HG03064 (cell line): ENCODE measurements at regions not wholly inside any gene's neighbourhood (a gene's known extent, or its start where the extent isn't known, plus 50 kb on each side); places are given as distances from the start of the nearest gene placed in this dataset.
A peak's percentile ranks its signal among the peaks of the same experiment; 100 is the strongest.

Source experiments
- ATAC-seq: cut with Tn5 transposase; IDR thresholded peaks from one replicate; pipeline ENCODE4 v1.9.1; 2021; ENCODE audit warnings: low read depth; ENCODE audit not compliant: unreplicated experiment

DNA sequence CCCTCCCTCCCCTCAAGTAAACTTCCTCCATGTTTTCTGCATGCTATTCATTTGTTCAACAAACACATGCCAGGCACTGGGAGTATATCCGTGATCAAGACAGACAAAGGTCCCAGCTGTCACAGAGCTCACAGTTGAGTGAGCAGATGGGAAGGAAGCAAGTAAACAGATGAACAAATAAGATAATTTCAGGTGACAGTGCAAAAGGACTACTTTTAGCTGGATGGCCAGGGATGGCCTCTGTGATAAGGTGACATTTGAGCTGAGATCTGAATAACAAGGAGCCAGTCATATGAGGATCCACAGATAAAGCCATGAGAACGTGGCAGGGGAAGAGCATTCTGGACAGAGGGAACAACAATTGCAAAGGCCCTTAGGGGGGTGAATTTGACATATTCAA, 121.7 kb upstream of the RAD23B start:
- ATAC-seq: no peak

DNA sequence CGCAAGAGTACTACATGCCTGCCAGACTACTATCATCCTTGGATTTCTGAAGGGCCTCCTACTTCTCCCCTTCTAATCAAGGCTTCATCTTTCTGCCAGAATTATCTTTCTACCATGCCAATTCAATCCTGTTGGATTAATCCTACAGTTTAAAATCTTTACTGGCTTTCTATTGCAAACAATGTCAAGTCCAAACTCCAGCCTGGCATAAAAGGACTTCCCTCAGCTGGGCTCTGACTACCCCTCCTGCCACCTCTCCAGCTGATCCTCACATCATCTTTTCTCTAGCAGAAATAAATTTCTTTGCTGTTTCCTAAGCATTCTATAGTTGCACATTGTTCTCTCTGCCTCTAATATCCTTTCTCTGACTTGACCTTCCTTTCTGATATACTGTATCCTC, 119.7 kb upstream of the RAD23B start:
- ATAC-seq: no peak

DNA sequence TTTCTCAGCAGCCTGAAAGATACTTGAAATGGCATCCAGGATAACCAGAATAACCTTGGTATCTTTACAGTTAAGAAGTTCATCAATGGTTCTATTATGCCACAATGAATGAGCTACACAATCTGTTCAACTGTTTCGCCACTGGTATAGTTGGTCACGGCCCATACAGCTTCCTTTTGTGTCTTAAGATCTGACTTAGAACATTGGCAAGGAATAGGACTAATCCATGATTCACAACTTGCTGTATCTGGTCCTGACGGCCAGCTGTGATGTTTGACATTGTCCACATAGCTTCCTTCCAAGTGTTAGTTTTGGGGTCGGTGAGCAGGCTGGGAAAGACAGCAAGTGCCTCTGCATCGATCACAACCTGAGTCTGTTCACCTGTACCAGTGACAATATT, 113.3 kb upstream of the RAD23B start:
- no peak for ATAC-seq

DNA sequence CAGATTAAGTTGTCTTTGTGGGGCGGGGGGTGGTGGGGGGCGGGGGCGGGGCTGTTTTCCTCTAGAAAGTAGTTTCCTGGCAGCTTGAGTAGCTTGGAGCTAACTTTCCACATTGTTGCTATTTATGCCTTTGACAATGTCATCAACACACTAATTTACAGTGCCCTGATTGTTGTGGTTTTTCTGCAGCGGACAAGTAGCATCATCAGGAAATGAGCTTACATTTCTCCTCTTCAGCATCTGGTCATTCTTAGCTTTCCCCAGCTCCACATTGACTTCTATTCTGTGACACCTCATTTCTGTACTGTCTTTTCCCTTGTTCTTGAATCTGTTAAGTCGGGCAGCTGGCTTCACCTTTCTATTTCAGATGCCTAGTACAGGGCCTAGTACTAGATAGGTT, 112.3 kb upstream of the RAD23B start:
- ATAC-seq: no peak

- ATAC-seq: peak; percentile 58
Measured at GRCh38 chr9:107172160-107172978, 110.7 kb upstream of the RAD23B start.

DNA sequence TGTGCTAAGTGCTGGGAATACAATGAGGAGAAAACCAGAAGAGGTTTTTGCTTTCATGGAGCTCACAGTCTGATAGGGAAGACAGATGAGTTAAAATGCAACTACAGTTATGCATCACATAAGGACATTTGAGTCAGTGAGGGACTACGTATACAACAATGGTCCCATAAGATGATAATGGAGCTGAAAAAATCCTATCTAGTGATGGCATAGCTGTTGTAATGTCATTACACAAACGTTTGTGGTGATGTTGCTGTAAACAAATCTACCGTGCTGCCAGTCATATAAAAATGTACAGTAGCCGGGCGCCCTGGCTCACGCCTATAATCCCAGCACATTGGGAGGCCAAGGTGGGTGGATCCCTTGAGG, 110.1 kb upstream of the RAD23B start:
- peak; percentile 43 for ATAC-seq

DNA sequence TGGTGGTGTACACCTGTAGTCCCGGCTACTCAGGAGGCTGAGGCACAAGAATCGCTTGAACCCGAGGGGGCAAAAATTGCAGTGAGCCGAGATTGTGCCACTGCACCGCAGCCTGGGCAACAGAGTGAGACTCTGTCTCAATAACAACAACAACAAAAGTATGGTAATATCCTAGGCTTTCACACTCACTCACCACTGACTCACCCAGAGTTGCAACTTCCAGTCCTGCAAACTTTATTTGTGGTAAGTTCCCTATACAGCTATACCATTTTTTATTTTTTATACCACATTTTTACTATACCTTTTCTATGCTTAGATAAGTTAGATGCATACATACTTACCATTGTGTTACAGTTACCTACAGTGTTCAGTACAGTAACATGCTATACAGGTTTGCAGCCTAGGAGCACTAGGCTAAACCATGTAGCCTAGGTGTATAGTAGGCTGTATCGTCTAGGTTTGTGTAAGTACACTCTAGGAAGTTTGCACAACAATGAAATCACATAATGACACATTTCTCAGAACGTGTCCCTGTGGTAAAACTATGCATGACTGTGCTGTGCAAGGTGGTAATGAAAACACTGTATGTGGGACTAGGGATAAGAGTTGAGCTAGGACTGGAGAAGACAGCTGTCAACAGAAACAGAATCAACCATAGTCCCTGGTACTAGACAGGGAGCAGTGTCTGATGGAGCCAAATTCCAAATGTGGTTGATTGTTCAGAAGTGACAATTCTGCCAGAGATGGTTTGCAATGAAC, 109.5 kb upstream of the RAD23B start:
- no peak for ATAC-seq

DNA sequence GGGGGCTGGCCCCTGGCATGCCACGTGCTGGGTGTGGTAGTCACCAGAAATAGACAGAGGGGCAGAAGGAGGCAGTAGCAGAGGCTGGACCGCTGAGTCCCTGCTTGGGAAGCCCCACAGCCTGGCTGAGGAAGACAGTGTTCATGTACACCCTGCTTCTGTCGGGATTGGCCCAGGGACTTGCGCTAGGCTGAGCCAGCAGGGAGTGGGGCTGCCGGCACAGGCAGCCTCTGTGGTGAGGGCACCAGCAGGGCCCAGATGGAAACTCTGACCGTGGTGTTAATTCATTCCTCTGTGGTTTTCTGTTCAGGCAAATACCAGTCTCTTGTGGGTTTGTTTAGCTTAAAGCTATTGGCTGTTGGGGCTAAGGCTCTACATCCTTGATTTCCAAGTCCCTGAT, 108.6 kb upstream of the RAD23B start:
- ATAC-seq: no peak

- no peak for ATAC-seq
Measured at GRCh38 chr9:107175041-107175440, 108.0 kb upstream of the RAD23B start.

- no peak for ATAC-seq
Measured at GRCh38 chr9:107175816-107176435, 107.2 kb upstream of the RAD23B start.

DNA sequence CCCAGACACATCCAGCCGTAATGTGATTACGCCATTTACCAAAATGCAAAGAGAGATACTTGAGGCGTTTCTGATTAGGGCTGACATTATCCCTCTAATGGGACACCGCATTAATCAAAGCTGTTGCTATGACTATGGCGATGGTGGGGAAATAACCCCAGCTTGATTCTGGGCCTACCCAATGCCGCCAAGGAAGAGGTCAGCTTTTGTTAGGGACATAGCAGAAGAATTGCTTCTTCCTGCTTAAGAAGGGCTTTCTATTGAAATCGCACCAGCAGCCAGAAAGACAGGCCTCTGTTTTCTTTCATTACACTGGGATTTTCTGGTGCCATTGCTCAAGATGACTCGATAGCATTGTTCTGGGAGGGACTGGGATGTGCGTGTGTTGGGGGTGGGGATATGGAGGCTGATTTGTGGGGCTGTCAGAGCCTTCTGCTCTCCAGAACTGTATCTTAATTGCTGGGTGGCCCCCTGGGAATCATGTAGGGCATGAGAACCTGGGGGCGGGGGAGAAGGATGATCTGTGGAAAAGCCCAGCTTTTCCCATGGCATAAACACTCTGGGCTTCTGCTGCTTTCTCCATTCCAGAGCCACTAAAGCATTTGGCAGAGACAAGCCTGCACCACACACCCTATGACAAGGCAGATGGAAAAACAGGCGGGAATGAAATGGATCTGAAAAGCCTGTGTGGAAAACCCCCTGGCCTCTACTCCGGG, 106.5 kb upstream of the RAD23B start:
- no peak for ATAC-seq

DNA sequence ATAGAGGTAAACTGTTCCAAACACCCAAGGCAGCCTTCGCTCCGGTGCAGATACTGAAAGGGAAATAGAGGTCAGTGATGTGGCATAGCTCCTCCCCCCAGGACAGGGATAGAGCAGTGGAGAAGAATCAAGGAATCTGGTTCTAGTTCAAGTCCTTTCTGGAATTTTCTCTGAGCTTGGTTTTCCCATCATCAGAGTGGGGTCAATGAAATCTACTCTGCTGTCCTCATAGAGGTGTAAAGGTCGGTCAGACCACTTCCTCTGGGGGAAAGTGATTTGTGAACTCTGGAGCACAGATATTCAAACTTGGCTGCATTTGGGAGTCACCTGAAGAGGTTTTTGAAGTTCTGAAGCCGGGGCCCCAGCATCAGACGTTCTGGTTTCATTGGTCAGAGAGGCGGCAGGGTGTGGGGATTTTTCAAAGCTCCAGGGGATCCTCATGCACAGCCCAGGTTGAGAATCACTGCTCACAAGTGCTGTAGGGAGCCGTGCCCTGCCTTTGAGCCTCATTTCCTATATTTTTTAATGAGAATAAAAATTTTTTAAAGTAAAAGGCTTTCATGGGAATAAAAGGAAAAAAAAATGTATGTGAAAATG, 105.7 kb upstream of the RAD23B start:
- no peak for ATAC-seq

GRCh38 chr9:107177857-107178256, 105.2 kb upstream of the RAD23B start:
- ATAC-seq: no peak

GRCh38 chr9:107178293-107178692, 104.8 kb upstream of the RAD23B start:
- no peak for ATAC-seq

DNA sequence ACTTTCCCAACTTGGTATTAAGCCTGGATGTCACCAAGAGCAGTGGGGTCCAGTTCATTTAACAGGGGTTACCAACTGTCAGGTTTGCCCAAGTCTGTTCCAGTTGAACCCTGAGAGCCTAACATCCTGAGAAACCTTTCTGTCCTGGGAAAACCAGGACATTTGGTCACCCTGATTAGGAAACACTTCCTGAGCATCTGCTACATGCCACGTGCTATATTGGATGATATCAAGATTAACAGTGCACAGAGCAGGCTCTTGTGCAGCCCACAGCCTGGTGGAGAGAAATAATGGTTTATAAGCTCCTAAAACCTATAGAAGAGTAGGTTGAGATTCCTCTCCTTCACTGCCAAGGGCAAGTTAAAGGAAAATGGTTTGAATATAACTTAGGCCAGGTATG, 102.9 kb upstream of the RAD23B start:
- no peak for ATAC-seq

DNA sequence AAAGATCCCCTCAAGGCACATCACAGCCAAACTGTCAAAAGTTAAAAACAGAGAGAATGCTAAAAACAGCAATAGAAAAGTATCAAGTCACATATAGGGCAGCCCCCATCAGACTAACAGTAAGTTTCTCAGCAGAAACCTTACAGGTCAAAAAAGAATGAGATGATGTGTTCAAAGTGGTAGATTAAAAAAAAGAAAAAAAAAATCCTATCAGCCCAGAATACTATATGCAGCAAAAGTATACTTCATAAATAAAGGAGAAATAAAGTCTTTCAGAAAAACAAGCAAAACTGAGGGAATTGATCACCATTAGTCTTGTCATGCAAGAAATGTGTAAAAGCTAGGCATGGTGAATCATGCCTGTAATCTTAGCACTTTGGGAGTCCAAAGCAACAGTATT, 99.9 kb upstream of the RAD23B start:
- ATAC-seq: no peak

DNA sequence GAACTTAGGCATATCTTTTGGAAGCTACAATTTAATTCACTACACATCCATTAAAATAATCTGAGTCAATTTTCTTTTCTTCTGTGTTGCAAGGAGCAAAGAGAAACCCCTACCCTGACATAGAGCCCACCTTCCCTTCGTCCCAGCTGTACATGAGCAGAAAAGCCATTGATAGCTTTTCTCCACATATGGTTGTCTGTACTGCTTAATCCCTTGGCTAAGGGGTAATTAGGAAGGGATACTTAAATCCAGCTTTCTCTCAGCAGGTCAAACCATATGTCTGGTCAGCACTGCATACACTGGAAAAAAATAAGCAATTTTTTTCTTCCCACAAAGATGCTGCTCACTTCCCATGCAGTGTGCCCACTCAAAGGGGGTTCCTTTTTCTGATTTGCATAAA, 94.7 kb upstream of the RAD23B start:
- ATAC-seq: no peak

DNA sequence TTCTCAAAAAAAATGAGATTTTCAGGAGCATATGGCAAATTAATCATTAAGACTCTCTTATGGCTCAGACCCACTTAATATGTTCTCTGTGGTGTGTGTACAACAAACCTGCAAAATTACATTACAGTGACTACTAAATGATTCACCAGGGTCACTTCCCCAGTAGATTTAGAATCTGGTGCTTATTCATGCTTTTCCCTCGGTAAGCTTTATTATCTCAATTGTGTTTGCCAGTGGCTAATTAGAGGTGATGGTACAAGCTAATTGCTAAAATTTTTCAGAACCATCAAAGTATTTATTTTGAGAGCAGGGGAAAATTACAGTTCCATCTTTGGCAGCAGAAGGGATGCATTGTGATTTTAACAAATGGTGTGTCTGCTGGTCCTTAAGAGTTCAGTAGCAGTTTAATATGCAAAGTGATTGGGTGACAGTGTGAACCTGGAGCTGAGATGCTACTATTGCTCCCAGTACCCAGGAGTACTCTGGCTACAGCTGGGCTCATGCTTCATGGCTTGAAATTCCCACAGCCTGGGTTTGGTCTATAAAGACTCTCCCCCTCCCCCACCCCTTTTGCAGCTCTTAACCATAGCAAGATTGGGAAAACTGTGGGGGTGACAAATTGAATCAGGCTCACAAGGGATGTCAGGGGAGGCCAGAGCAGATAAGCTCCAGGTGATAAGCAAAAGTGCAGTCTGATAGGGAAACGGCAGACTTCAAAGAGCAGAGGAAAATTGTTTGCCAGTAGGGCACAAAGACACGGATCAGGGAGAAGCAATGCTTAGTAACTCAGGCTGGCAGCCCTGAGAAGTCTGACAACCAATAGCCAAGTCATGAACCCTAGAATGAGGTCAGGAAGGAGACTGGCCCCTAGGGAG, 92.8 kb upstream of the RAD23B start:
- no peak for ATAC-seq

DNA sequence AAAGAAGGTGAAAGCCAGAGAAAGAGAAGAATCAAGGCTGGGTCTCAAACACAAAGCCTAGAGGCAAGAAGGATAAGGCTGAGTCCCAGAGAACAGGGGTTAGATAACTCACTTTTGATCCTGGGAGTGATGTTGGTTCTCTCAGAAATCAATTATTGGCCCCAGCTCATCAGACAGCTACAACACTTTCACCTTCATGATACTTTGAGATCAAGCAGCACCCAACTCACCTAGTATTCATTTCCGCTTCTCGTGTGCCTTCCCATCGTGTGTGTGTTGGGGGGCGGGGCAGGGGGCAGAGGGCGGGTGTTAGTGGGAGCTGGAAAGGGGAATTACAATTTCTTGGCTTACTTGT, 92.2 kb upstream of the RAD23B start:
- ATAC-seq: no peak

GRCh38 chr9:107193251-107193650, 89.8 kb upstream of the RAD23B start:
- ATAC-seq: no peak
